ENCODE measurements at regions not wholly inside any gene's neighbourhood (a gene's known extent, or its start where the extent isn't known, plus 50 kb on each side); places are given as distances from the start of the nearest gene placed in this dataset.
"Not testable (repeated sequence)": the region's sequence is repeated elsewhere in the genome, so short reads cannot be mapped to it uniquely, and the experiment has no call there.

GRCh38 chr15:38733331-38733730 lies 168.7 kb upstream of the RASGRP1 start:
- no peak for DNase-seq (ENCODE audit: low spot score)

GRCh38 chr15:38740206-38740605 lies 175.6 kb upstream of the RASGRP1 start:
- no peak for DNase-seq (ENCODE audit: low spot score)

- DNase-seq (ENCODE audit: low spot score), result no peak
Measured at GRCh38 chr15:38743147-38743546, 178.5 kb upstream of the RASGRP1 start.

- DNase-seq (ENCODE audit: low spot score), result no peak
Measured at GRCh38 chr15:38745126-38745525, 180.5 kb upstream of the RASGRP1 start.

- DNase-seq (ENCODE audit: low spot score), result no peak
Measured at GRCh38 chr15:38745626-38746025, 181.0 kb upstream of the RASGRP1 start.

- DNase-seq (ENCODE audit: low spot score), result no peak
Measured at GRCh38 chr15:38746211-38746610, 181.6 kb upstream of the RASGRP1 start.

- DNase-seq (ENCODE audit: low spot score), result no peak
Measured at GRCh38 chr15:38748710-38749109, 184.1 kb upstream of the RASGRP1 start.

GRCh38 chr15:38750786-38751185 lies 186.2 kb upstream of the RASGRP1 start:
- no peak for DNase-seq (ENCODE audit: low spot score)

GRCh38 chr15:38755718-38756117 lies 191.1 kb upstream of the RASGRP1 start:
- no peak for DNase-seq (ENCODE audit: low spot score)

GRCh38 chr15:38756441-38756840 lies 191.8 kb upstream of the RASGRP1 start:
- DNase-seq (ENCODE audit: low spot score), result no peak

- no peak for DNase-seq (ENCODE audit: low spot score)
Measured at GRCh38 chr15:38758043-38758442, 193.4 kb upstream of the RASGRP1 start.

- no peak for DNase-seq (ENCODE audit: low spot score)
Measured at GRCh38 chr15:38761681-38762080, 197.1 kb upstream of the RASGRP1 start.

- peak; percentile 39 for DNase-seq (ENCODE audit: low spot score)
Measured at GRCh38 chr15:38768970-38769369, 204.4 kb upstream of the RASGRP1 start.

- DNase-seq (ENCODE audit: low spot score), result no peak
Measured at GRCh38 chr15:38769492-38769891, 204.9 kb upstream of the RASGRP1 start.

GRCh38 chr15:38774076-38774475 lies 209.5 kb upstream of the RASGRP1 start:
- DNase-seq (ENCODE audit: low spot score), result not testable (repeated sequence)

- no peak for DNase-seq (ENCODE audit: low spot score)
Measured at GRCh38 chr15:38781196-38781595, 216.6 kb upstream of the RASGRP1 start.

- no peak for DNase-seq (ENCODE audit: low spot score)
Measured at GRCh38 chr15:38782156-38782555, 217.5 kb upstream of the RASGRP1 start.

GRCh38 chr15:38788918-38789317 lies 224.3 kb upstream of the RASGRP1 start:
- DNase-seq (ENCODE audit: low spot score), result no peak

GRCh38 chr15:38789566-38789965 lies 225.0 kb upstream of the RASGRP1 start:
- DNase-seq (ENCODE audit: low spot score), result no peak

- DNase-seq (ENCODE audit: low spot score), result no peak
Measured at GRCh38 chr15:38793206-38793810, 228.7 kb upstream of the RASGRP1 start.

- DNase-seq (ENCODE audit: low spot score), result no peak
Measured at GRCh38 chr15:38795471-38796245, 231.0 kb upstream of the RASGRP1 start.

GRCh38 chr15:38796589-38796988 lies 232.0 kb upstream of the RASGRP1 start:
- no peak for DNase-seq (ENCODE audit: low spot score)

GRCh38 chr15:38797506-38797905 lies 232.9 kb upstream of the RASGRP1 start:
- not testable (repeated sequence) for DNase-seq (ENCODE audit: low spot score)

Data from HT-29 (cell line).